GM10266 (cell line): ENCODE measurements at regions not wholly inside any gene's neighbourhood (a gene's known extent, or its start where the extent isn't known, plus 50 kb on each side); places are given as distances from the start of the nearest gene placed in this dataset.

Experiments
- DNase-seq: peaks from one replicate; pipeline ENCODE4 v3.0.0; 2012; ENCODE audit errors: extremely low spot score
- TF ChIP-seq, protein P1 (sequence below): IDR thresholded peaks from 2 replicates; pipeline ENCODE4 v1.5.1; 2012; ENCODE audit warnings: mild to moderate bottlenecking, low read depth; ENCODE audit not compliant: control insufficient read depth, insufficient read depth; ENCODE audit errors: missing control alignments

- TF ChIP-seq, protein P1, sequence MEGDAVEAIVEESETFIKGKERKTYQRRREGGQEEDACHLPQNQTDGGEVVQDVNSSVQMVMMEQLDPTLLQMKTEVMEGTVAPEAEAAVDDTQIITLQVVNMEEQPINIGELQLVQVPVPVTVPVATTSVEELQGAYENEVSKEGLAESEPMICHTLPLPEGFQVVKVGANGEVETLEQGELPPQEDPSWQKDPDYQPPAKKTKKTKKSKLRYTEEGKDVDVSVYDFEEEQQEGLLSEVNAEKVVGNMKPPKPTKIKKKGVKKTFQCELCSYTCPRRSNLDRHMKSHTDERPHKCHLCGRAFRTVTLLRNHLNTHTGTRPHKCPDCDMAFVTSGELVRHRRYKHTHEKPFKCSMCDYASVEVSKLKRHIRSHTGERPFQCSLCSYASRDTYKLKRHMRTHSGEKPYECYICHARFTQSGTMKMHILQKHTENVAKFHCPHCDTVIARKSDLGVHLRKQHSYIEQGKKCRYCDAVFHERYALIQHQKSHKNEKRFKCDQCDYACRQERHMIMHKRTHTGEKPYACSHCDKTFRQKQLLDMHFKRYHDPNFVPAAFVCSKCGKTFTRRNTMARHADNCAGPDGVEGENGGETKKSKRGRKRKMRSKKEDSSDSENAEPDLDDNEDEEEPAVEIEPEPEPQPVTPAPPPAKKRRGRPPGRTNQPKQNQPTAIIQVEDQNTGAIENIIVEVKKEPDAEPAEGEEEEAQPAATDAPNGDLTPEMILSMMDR: no peak
- DNase-seq: no peak
These were observed 152.2 kb downstream of the BTG1 start for GRCh38 chr12:91993287-91994017.

DNA sequence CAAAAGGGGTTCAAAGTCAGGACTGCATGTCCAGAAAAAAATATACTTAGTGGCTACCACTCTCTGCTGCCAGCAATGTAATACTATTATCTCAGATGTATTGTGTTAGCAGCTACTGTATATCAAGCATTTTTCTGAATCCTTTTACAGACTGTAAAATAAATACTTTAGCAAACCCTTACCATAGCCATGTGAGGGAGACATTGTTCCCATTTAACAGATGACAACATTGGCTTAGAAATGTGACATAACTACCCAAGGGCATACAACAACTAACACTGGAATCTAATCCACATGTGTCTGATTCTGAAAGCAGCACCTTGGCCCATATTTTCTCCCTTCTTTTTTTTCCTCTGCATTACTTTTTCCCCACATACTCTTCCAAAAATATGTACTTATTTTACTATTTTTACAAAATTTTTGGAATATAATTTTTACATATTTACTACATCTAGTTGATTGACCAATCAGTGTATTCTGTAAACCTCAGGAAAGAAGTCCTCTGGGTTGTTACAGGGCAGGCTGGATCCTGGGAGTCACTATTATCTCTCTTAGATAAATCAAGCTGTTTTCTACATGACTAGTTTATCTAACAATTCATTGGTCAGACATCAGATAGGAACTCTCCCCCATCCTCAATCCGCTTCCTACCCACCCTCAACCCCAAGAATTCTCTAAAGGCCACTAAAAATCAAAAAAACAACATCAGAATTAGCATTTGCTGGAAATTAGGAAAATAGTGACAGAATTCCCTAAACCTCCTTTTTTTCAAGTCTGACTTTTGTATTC lies 154.1 kb downstream of the BTG1 start:
- DNase-seq: peak; percentile 27
- TF ChIP-seq, protein P1: peak; percentile 24

- DNase-seq: no peak
- TF ChIP-seq, protein P1: no peak
These were observed 155.1 kb downstream of the BTG1 start for GRCh38 chr12:91990525-91990924.

DNA sequence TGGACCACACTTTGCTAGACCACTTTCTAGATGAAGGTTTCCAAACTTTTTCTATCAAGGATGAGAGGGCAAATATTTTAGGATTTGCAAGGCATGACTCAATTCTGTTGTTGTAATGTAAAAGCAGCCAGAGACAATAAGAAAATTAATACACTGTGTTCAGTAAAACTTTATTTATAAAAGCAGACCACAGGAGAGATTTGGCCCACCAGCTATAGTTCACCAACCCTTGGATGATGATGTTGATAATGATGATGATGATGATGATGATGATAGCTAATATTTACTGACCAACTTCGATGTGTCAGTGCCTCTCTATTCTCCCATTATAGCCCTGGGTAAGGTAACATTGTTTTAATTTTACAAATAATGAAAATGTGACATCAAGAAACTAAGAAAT lies 156.5 kb downstream of the BTG1 start:
- TF ChIP-seq, protein P1: no peak
- no peak for DNase-seq

DNA sequence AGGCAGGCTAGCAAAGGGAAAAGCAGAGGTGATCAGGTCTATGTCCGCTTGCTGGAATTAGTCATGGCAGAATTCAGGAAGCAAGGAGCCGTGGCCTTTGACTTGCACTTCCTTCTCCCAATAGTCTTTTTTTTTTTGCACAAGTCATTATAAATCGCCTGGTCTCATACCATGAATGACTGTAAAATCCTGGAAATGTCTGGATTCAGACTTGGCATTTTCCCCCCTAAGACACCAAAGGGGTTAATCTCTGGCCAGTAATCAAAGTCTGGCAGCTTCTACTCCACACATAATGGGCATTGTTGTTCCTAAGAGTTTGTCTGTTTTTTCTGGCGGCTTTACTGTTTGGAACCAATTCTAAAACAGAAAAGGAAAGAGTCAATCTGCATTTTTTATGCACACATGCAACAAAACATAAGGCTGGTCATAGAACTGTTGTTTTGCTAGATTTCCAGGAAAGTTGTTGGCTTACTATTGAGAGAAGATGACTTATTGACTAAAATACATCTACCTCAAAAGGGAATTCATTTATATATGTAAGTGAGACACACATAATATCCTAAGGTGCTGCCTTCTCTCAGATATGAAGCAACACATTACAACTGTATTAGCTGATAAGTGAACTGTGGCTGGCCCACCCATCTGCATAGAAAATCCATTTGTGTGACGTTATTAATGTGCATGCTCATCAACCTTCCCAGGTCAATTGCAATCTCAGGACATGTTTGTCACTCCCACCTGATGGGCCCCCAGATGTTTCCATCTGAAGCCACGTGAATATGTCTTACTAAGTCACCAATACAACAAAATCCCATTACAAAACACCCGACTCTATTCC lies 157.3 kb downstream of the BTG1 start:
- TF ChIP-seq, protein P1: no peak
- DNase-seq: no peak

DNA sequence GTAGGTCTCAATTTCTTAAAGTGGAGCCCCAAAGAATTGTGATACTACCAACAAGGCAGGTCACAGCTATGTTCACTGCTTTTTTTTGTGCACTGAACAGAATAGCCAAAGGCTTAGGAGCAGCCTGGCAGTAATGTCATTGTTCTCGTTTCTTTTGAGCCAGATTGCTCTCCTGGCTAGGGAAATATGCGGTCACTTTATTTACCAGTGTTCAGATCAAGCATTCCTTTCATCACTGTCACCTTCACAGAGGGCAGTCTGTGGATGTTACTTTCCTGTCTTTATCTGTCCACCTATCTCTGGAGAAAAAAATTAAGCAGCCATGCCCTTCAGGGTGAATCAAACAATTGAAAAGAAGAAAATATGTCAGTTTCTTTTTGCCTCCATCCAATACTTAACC lies 159.6 kb downstream of the BTG1 start:
- DNase-seq: no peak
- TF ChIP-seq, protein P1: no peak
